GM13976 (cell line): ENCODE measurements at regions not wholly inside any gene's neighbourhood (a gene's known extent, or its start where the extent isn't known, plus 50 kb on each side); places are given as distances from the start of the nearest gene placed in this dataset.

Experiments used
- DNase-seq: peaks from one replicate; pipeline ENCODE4 v3.0.0; 2012; ENCODE audit warnings: low spot score
- CTCF ChIP-seq: IDR thresholded peaks from 2 replicates; pipeline ENCODE4 v1.5.1; 2012; ENCODE audit warnings: borderline replicate concordance, mild to moderate bottlenecking; ENCODE audit not compliant: insufficient read depth; ENCODE audit errors: extremely low read depth, missing control alignments, control extremely low read depth
- in situ Hi-C: fragments of 300-500 bp; cut with MboI; formaldehyde crosslinking; loops from one replicate; pipeline ENCODE4 v1.12.0; 2022; ENCODE audit warnings: low sequenced_read_pairs, mixed read lengths, inconsistent platforms; ENCODE audit not compliant: unreplicated experiment

GRCh38 chr11:127998421-127998820, 588.9 kb downstream of the ETS1 start:
- no peak for DNase-seq
- TF ChIP-seq CTCF: no peak
- in situ Hi-C loops: no loop called here

- no peak for DNase-seq
- TF ChIP-seq CTCF: no peak
- in situ Hi-C loops: no loop called here
Observed at GRCh38 chr11:127997594-127997993, 589.8 kb downstream of the ETS1 start.

GRCh38 chr11:127996825-127997224, 590.5 kb downstream of the ETS1 start:
- no peak for DNase-seq
- no peak for TF ChIP-seq CTCF
- in situ Hi-C loops: no loop called here

GRCh38 chr11:127995921-127996320, 591.4 kb downstream of the ETS1 start:
- DNase-seq: no peak
- no peak for TF ChIP-seq CTCF
- in situ Hi-C loops: no loop called here

GRCh38 chr11:127994736-127995135, 592.6 kb downstream of the ETS1 start:
- in situ Hi-C loops: no loop called here
- no peak for TF ChIP-seq CTCF
- DNase-seq: no peak

GRCh38 chr11:127993788-127994187, 593.6 kb downstream of the ETS1 start:
- in situ Hi-C loops: no loop called here
- DNase-seq: no peak
- TF ChIP-seq CTCF: no peak

GRCh38 chr11:127993281-127993680, 594.1 kb downstream of the ETS1 start:
- TF ChIP-seq CTCF: no peak
- in situ Hi-C loops: no loop called here
- no peak for DNase-seq
